Smooth muscle cell (in vitro differentiated cells): ENCODE measurements at regions not wholly inside any gene's neighbourhood (a gene's known extent, or its start where the extent isn't known, plus 50 kb on each side); places are given as distances from the start of the nearest gene placed in this dataset.

Source experiments
- DNase-seq: peaks from one replicate; lab custom pipeline; 2025; ENCODE audit not compliant: unreplicated experiment; lab: John Stamatoyannopoulos, UW
- H2AFZ ChIP-seq: fragments of 200-600 bp; sonication (generic); 2 replicates; pipeline ENCODE4 v1.6.0; 2016; ENCODE audit warnings: antibody characterized with exemption, low read depth, mild to moderate bottlenecking
- H3F3A ChIP-seq: fragments of 200-600 bp; sonication (generic); 2 replicates; pipeline ENCODE4 v1.6.0; 2017; ENCODE audit warnings: antibody characterized with exemption, low read depth
- H3K27ac ChIP-seq: fragments of 200-600 bp; sonication (generic); 2 replicates; pipeline ENCODE4 v1.5.1; 2016; ENCODE audit warnings: low read depth, mild to moderate bottlenecking
- H3K27me3 ChIP-seq: fragments of 200-600 bp; sonication (generic); 2 replicates; pipeline ENCODE4 v1.6.1; 2016; ENCODE audit warnings: low read depth, mild to moderate bottlenecking
- H3K36me3 ChIP-seq: fragments of 200-600 bp; sonication (generic); 2 replicates; pipeline ENCODE4 v1.5.1; 2016; ENCODE audit warnings: low read depth
- H3K4me1 ChIP-seq: fragments of 200-600 bp; sonication (generic); 2 replicates; pipeline ENCODE4 v1.5.1; 2016; ENCODE audit warnings: low read depth
- H3K4me2 ChIP-seq: fragments of 200-600 bp; sonication (generic); 2 replicates; pipeline ENCODE4 v1.6.0; 2016; ENCODE audit warnings: mild to moderate bottlenecking
- H3K4me3 ChIP-seq: fragments of 200-600 bp; sonication (generic); 2 replicates; pipeline ENCODE4 v1.5.1; 2016; ENCODE audit warnings: mild to moderate bottlenecking
- H3K79me2 ChIP-seq: fragments of 200-600 bp; sonication (generic); 2 replicates; pipeline ENCODE4 v1.6.0; 2016; ENCODE audit warnings: low read depth, mild to moderate bottlenecking
- H3K9ac ChIP-seq: fragments of 200-600 bp; sonication (generic); 2 replicates; pipeline ENCODE4 v1.6.0; 2016; ENCODE audit warnings: low read depth
- H3K9me3 ChIP-seq: fragments of 200-600 bp; sonication (generic); replicated peaks from 2 replicates; pipeline ENCODE4 v1.5.1; 2016; ENCODE audit warnings: low read depth
- H4K20me1 ChIP-seq: fragments of 200-600 bp; sonication (generic); 2 replicates; pipeline ENCODE4 v1.6.0; 2016; ENCODE audit warnings: low read depth
- CTCF ChIP-seq: fragments of 200-600 bp; sonication (generic); IDR thresholded peaks from 2 replicates; pipeline ENCODE4 v1.5.1; 2017; ENCODE audit warnings: borderline replicate concordance, mild to moderate bottlenecking, antibody characterized with exemption; ENCODE audit not compliant: insufficient read depth, poor library complexity, severe bottlenecking
- WGBS: methylation state at CpG from one replicate; pipeline ENCODE4 v1.1.7; 2016; ENCODE audit warnings: low lambda C conversion rate; 5-methylcytosine and 5-hydroxymethylcytosine counted together

GRCh38 chr22:49476176-49476575, 351.5 kb downstream of the BRD1 start:
- no peaks in the 10 kb centered on the region for H3K27me3 ChIP-seq
- H3K36me3 ChIP-seq: no peaks in the 10 kb centered on the region
- no peak overlapping the region for H3K4me3 ChIP-seq
- no peak for DNase-seq
- TF ChIP-seq CTCF: no peak
- no peak overlapping the region for H3K27ac ChIP-seq
- H3K9me3 ChIP-seq: no peaks in the 10 kb centered on the region
- WGBS: 89% methylated on average over 5 of the region's 5 CpGs
- no peak overlapping the region for H3K9ac ChIP-seq
- no peak overlapping the region for H2AFZ ChIP-seq
- no peaks in the 10 kb centered on the region for H3F3A ChIP-seq
- no peaks in the 10 kb centered on the region for H4K20me1 ChIP-seq
- H3K4me1 ChIP-seq: no peaks in the 10 kb centered on the region
- H3K4me2 ChIP-seq: no peak overlapping the region
- H3K79me2 ChIP-seq: no peaks in the 10 kb centered on the region

DNA sequence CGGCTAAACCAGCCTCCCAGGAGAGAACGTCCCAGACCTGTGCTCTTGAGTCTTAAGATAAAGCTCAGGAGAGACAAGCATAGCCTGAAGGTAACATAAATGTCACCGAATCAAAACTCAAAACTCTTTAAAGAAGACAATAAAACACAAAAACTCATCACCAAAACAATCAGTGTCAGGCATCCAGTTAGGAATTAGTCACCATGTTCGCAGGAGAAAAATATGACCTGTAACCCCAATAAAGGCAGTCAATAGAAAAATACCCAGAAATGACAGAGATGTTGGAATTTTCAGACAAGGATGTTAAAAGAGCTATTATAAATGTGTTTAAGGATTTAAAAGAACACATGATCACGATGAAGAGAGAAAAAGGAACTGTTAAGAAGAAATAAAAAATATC, 352.4 kb downstream of the BRD1 start:
- Histone ChIP-seq H4K20me1 (no peaks in the 10 kb centered on the region), H3K36me3 (no peaks in the 10 kb centered on the region), H3K9me3 (no peaks in the 10 kb centered on the region), H3F3A (no peaks in the 10 kb centered on the region), H3K4me3 (no peak overlapping the region), H3K4me2 (no peak overlapping the region), H3K27me3 (no peaks in the 10 kb centered on the region), H2AFZ (no peak overlapping the region), H3K27ac (no peak overlapping the region), H3K9ac (no peak overlapping the region), H3K79me2 (no peaks in the 10 kb centered on the region), H3K4me1 (no peaks in the 10 kb centered on the region)
- DNase-seq: no peak
- WGBS: 83% methylated on average over 5 of the region's 5 CpGs
- TF ChIP-seq CTCF: no peak

GRCh38 chr22:49473286-49473685, 354.4 kb downstream of the BRD1 start:
- Histone ChIP-seq H4K20me1 (no peaks in the 10 kb centered on the region), H3K4me3 (no peak overlapping the region), H3K9ac (no peak overlapping the region), H3K4me1 (no peaks in the 10 kb centered on the region), H3K27me3 (no peaks in the 10 kb centered on the region), H3K79me2 (no peaks in the 10 kb centered on the region), H3K36me3 (no peaks in the 10 kb centered on the region), H3K4me2 (no peak overlapping the region), H3K9me3 (no peaks in the 10 kb centered on the region), H3K27ac (no peak overlapping the region), H3F3A (no peaks in the 10 kb centered on the region), H2AFZ (no peak overlapping the region)
- DNase-seq: no peak
- TF ChIP-seq CTCF: no peak
- 83% methylated on average over 11 of the region's 11 CpGs for WGBS

- Histone ChIP-seq H3K27ac (no peak overlapping the region), H2AFZ (no peak overlapping the region), H3K36me3 (no peaks in the 10 kb centered on the region), H3K27me3 (no peaks in the 10 kb centered on the region), H3K9ac (no peak overlapping the region), H3K4me3 (no peak overlapping the region), H3K4me2 (no peak overlapping the region), H3K79me2 (no peaks in the 10 kb centered on the region), H3K9me3 (no peaks in the 10 kb centered on the region), H3K4me1 (no peaks in the 10 kb centered on the region), H4K20me1 (no peaks in the 10 kb centered on the region), H3F3A (no peaks in the 10 kb centered on the region)
- whole genome bisulfite sequencing: 95% methylated on average over 14 of the region's 15 CpGs
- no peak for DNase-seq
- no peak for TF ChIP-seq CTCF
Measured at GRCh38 chr22:49470741-49471503, 356.8 kb downstream of the BRD1 start.
